Trophoblast cell (in vitro differentiated cells and primary cell): ENCODE measurements at regions not wholly inside any gene's neighbourhood (a gene's known extent, or its start where the extent isn't known, plus 50 kb on each side); places are given as distances from the start of the nearest gene placed in this dataset.

ENCODE experiments used
- DNase-seq, 2 donors: peaks; one replicate each; pipeline ENCODE4 v3.0.0-alpha.2; 2016
- H2AFZ ChIP-seq: 2 replicates; pipeline ENCODE4 v1.6.1; 2013; ENCODE audit warnings: low read length, moderate library complexity, mild to moderate bottlenecking; ENCODE audit not compliant: insufficient read depth, poor library complexity
- H2AK5ac ChIP-seq: 2 replicates; pipeline ENCODE4 v1.6.1; 2013; ENCODE audit warnings: mild to moderate bottlenecking, low read length
- H2BK120ac ChIP-seq: 2 replicates; pipeline ENCODE4 v1.6.1; 2013; ENCODE audit warnings: low read length, mild to moderate bottlenecking, moderate library complexity; ENCODE audit not compliant: insufficient read depth, poor library complexity
- H2BK12ac ChIP-seq: 2 replicates; pipeline ENCODE4 v1.6.1; 2013; ENCODE audit warnings: mild to moderate bottlenecking, low read length, moderate library complexity
- H2BK5ac ChIP-seq: 2 replicates; pipeline ENCODE4 v1.6.1; 2013; ENCODE audit warnings: low read length, low read depth, moderate library complexity, mild to moderate bottlenecking; ENCODE audit not compliant: poor library complexity
- H3K14ac ChIP-seq: 2 replicates; pipeline ENCODE4 v1.6.1; 2013; ENCODE audit warnings: mild to moderate bottlenecking, low read length
- H3K18ac ChIP-seq: 2 replicates; pipeline ENCODE4 v1.6.1; 2013; ENCODE audit warnings: mild to moderate bottlenecking, low read length
- H3K23ac ChIP-seq: 2 replicates; pipeline ENCODE4 v1.6.1; 2013; ENCODE audit warnings: low read length
- H3K27ac ChIP-seq: 2 replicates; pipeline ENCODE4 v1.5.1; 2013; ENCODE audit warnings: low read depth, mild to moderate bottlenecking, inconsistent platforms, low read length, moderate library complexity
- H3K27me3 ChIP-seq: 2 replicates; pipeline ENCODE4 v1.6.1; 2013; ENCODE audit warnings: inconsistent platforms, mild to moderate bottlenecking, low read length, moderate library complexity; ENCODE audit not compliant: insufficient read depth
- H3K36me3 ChIP-seq, 2 experiments: 1 replicate in 1 of 2; 2 replicates in 1 of 2; pipeline ENCODE4 v1.6.1; 2013; ENCODE audit warnings: low read length in 2 of 2, mild to moderate bottlenecking in 2 of 2, moderate library complexity in 1 of 2; ENCODE audit not compliant: insufficient read depth in 2 of 2, control insufficient read depth in 1 of 2
- H3K4ac ChIP-seq: 2 replicates; pipeline ENCODE4 v1.6.1; 2013; ENCODE audit warnings: low read depth, mild to moderate bottlenecking, low read length, moderate library complexity
- H3K4me1 ChIP-seq, 2 experiments: 1 replicate in 1 of 2; 2 replicates in 1 of 2; pipeline ENCODE4 v1.6.1; 2013; ENCODE audit warnings: low read length in 2 of 2, mild to moderate bottlenecking in 2 of 2, moderate library complexity in 1 of 2; ENCODE audit not compliant: insufficient read depth in 2 of 2, control insufficient read depth in 1 of 2
- H3K4me2 ChIP-seq: 2 replicates; pipeline ENCODE4 v1.6.1; 2013; ENCODE audit warnings: inconsistent platforms, mild to moderate bottlenecking, low read length, moderate library complexity
- H3K4me3 ChIP-seq: 2 replicates; pipeline ENCODE4 v1.5.1; 2013; ENCODE audit warnings: mild to moderate bottlenecking, low read depth, low read length, inconsistent platforms
- H3K79me1 ChIP-seq: one replicate; pipeline ENCODE4 v1.6.1; 2013; ENCODE audit warnings: low read length
- H3K79me2 ChIP-seq: 2 replicates; pipeline ENCODE4 v1.6.1; 2013; ENCODE audit warnings: low read length, mild to moderate bottlenecking; ENCODE audit not compliant: control insufficient read depth, insufficient read depth, poor library complexity
- H3K9ac ChIP-seq: 2 replicates; pipeline ENCODE4 v1.6.1; 2013; ENCODE audit warnings: mild to moderate bottlenecking, low read length
- H3K9me3 ChIP-seq: 2 replicates; pipeline ENCODE4 v1.6.1; 2013; ENCODE audit warnings: low read depth, mild to moderate bottlenecking, control low read depth, inconsistent platforms, low read length; ENCODE audit not compliant: insufficient read depth
- H4K12ac ChIP-seq: 2 replicates; pipeline ENCODE4 v1.6.1; 2013; ENCODE audit warnings: low read depth, mild to moderate bottlenecking, low read length, moderate library complexity
- H4K8ac ChIP-seq: 2 replicates; pipeline ENCODE4 v1.6.1; 2013; ENCODE audit warnings: low read depth, mild to moderate bottlenecking, low read length, moderate library complexity
- H4K91ac ChIP-seq: one replicate; pipeline ENCODE4 v1.6.1; 2013; ENCODE audit warnings: low read depth, mild to moderate bottlenecking, low read length, moderate library complexity
- WGBS: extraction: QIAGEN DNeasy Blood & Tissue Kit; methylation state at CpG from one replicate; pipeline ENCODE4 v1.1.7; 2013; ENCODE audit warnings: missing lambda C conversion rate; ENCODE audit not compliant: insufficient read length, insufficient coverage; ENCODE audit errors: extremely low coverage; 5-methylcytosine and 5-hydroxymethylcytosine counted together

DNA sequence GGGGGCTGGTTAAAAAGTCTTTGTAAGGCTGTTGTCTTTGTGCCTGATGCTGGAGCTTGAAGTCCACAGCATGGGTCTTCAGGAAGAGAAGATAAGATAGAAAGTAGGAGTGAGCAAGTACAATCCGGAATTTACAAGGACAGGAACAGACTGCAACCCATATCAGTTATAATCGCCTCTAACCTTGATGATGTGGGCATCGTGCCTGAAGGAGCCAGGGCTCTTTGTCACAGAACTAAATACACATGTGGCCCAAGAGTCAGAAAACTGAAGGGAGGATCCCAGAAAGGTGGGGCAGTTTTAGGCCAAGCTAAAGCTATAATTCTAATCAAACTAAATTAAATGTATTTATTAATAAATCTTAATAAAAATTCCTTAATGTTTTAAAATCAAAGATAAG, 132.2 kb downstream of the TMCO5A start:
- Histone ChIP-seq H3K14ac (no peak overlapping the region), H3K23ac (no peak overlapping the region), H3K27me3 (no peaks in the 10 kb centered on the region), H3K9me3 (no peaks in the 10 kb centered on the region), H3K36me3 (no peaks in the 10 kb centered on the region), H3K4me3 (no peak overlapping the region), H2AK5ac (no peak overlapping the region), H3K27ac (no peak overlapping the region), H2AFZ (no peak overlapping the region), H2BK12ac (no peak overlapping the region), H3K4me1 (peaks cover 9 to 14% of the 10 kb centered on the region in 2 experiments), H2BK120ac (no peak overlapping the region), H3K4me2 (no peak overlapping the region), H4K12ac (no peak overlapping the region), H3K18ac (no peak overlapping the region), H3K79me1 (no peaks in the 10 kb centered on the region), H3K4ac (no peak overlapping the region), H2BK5ac (no peak overlapping the region), H4K8ac (no peak overlapping the region), H3K79me2 (no peaks in the 10 kb centered on the region), H3K9ac (no peak overlapping the region), H4K91ac (no peak overlapping the region)
- WGBS, result no CpG with 5 or more reads among the region's 3 CpGs
- DNase-seq, result peak in 1 of 2 donors; percentile 13

DNA sequence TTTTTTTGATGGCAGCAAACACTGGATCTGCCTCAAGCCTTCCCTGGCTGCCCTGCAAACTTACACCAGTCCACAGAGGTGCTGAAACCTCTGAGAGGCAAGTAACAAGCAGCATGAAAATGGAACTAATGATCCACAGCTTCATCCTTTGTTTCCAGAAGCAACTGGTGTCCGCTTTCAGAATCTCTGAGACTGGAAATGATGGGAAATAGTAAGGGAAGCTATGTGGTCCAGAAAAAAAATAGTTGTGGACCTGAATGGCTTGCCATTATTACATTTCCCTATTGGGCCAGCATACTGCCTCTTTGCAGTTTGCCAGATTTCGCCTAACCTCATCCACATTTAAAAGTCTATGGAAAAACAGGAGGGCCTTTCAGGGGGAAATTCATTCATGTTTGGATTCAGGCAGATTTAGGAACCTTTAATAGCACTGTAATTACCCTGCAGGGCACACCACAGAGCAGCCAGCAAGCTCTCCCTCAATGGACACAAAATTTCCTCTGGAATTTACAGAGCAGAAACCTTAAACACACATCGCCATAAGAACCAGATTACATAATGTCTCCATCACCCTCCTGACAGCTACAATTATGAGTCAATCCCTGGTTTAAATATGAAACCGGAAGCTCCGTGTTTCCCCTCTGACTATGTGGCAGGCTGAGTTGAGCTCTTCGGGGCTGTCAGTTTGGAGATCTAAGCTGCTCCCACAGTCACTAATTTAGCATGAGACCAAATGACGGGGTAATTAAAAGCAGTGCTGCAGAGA, 134.4 kb downstream of the TMCO5A start:
- DNase-seq, result peak; percentile 16 to 55
- WGBS, result no CpG with 5 or more reads among the region's 7 CpGs
- Histone ChIP-seq H3K79me2 (peaks cover 8% of the 10 kb centered on the region), H3K18ac (no peak overlapping the region), H3K23ac (no peak overlapping the region), H3K27me3 (no peaks in the 10 kb centered on the region), H3K79me1 (peaks cover 14% of the 10 kb centered on the region), H4K12ac (no peak overlapping the region), H2AK5ac (no peak overlapping the region), H2BK120ac (no peak overlapping the region), H3K4me1 (peaks cover 16 to 24% of the 10 kb centered on the region in 2 experiments), H2AFZ (no peak overlapping the region), H3K9ac (no peak overlapping the region), H4K8ac (no peak overlapping the region), H2BK12ac (no peak overlapping the region), H2BK5ac (no peak overlapping the region), H3K14ac (no peak overlapping the region), H4K91ac (no peak overlapping the region), H3K36me3 (no peaks in the 10 kb centered on the region), H3K4me2 (peak overlapping the region; percentile 10), H3K4ac (no peak overlapping the region), H3K27ac (no peak overlapping the region), H3K4me3 (no peak overlapping the region), H3K9me3 (no peaks in the 10 kb centered on the region)

DNA sequence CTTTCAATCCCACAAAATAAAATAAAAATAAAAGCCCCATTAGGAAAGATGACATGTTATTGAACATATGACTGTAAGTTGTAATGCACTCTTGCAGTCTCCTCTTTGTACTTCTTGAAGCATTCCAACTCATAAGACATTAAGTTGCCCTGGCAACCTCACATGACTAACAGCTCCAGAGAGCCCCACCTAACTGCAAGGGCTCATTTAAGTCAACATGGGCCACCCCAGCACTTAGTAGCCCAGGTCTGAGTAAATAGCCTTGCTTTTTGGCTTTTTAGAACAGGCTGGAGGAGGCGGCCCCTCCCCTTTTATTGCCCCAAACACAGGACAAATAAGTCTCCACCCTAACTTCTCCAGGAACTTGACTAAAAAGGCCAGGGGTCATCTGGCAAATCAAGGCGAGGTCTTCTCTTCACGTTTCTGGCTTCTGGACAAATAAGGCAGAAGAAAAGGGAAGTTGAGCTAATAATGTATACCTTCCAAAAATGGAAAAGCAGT, 135.1 kb downstream of the TMCO5A start:
- H2AFZ ChIP-seq, result peak overlapping the region; percentile 66
- WGBS, result no CpG with 5 or more reads among the region's 3 CpGs
- peak; percentile 35 to 39 for DNase-seq

DNA sequence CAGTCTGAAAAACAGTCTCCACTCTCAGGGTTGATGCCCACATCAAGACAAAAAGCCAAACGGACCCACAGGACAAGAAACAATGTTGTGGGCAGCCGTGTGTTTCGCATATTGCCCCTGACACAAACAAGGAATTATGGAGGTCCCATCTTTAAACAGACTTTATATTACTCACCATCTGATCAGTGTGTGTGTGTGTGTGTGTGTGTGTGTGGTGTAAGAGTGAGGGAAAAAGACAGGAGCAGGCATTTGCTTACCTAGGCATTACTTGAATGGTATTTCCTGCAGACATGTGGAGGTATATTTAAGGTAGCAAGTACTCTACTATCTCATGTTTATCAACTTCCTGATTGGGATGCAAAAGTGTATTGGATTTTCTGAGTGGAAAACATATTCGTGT, 136.3 kb downstream of the TMCO5A start:
- peaks cover 14% of the 10 kb centered on the region for H3K79me1 ChIP-seq
- H3K18ac ChIP-seq, result no peak overlapping the region
- no peaks in the 10 kb centered on the region for H3K9me3 ChIP-seq
- H3K27me3 ChIP-seq, result no peaks in the 10 kb centered on the region
- peaks cover 16 to 24% of the 10 kb centered on the region in 2 experiments for H3K4me1 ChIP-seq
- H3K79me2 ChIP-seq, result peaks cover 8% of the 10 kb centered on the region
- H4K91ac ChIP-seq, result no peak overlapping the region
- no peak overlapping the region for H2BK5ac ChIP-seq
- no peak overlapping the region for H3K4me2 ChIP-seq
- H4K8ac ChIP-seq, result no peak overlapping the region
- H2BK12ac ChIP-seq, result no peak overlapping the region
- DNase-seq, result no peak
- H3K23ac ChIP-seq, result no peak overlapping the region
- H3K4me3 ChIP-seq, result no peak overlapping the region
- H3K9ac ChIP-seq, result no peak overlapping the region
- H2BK120ac ChIP-seq, result peak overlapping the region; percentile 38
- H3K14ac ChIP-seq, result no peak overlapping the region
- no peaks in the 10 kb centered on the region for H3K36me3 ChIP-seq
- H3K4ac ChIP-seq, result no peak overlapping the region
- no peak overlapping the region for H4K12ac ChIP-seq
- peak overlapping the region; percentile 68 for H2AK5ac ChIP-seq
- no CpG with 5 or more reads among the region's 4 CpGs for WGBS
- H2AFZ ChIP-seq, result no peak overlapping the region
- H3K27ac ChIP-seq, result no peak overlapping the region

More for the DNA sequence above, 135.1 kb downstream of the TMCO5A start:
- peaks cover 16 to 24% of the 10 kb centered on the region in 2 experiments for H3K4me1 ChIP-seq
- peak overlapping the region; percentile 40 for H2BK120ac ChIP-seq
- H2BK5ac ChIP-seq, result peak overlapping the region; percentile 15
- H3K23ac ChIP-seq, result no peak overlapping the region
- peaks cover 14% of the 10 kb centered on the region for H3K79me1 ChIP-seq
- H3K36me3 ChIP-seq, result no peaks in the 10 kb centered on the region
- no peak overlapping the region for H3K9ac ChIP-seq
- no peak overlapping the region for H3K4ac ChIP-seq
- no peak overlapping the region for H3K18ac ChIP-seq
- no peaks in the 10 kb centered on the region for H3K9me3 ChIP-seq
- H2AK5ac ChIP-seq, result no peak overlapping the region
- no peak overlapping the region for H3K4me3 ChIP-seq
- H2BK12ac ChIP-seq, result no peak overlapping the region
- no peak overlapping the region for H4K91ac ChIP-seq
- H4K8ac ChIP-seq, result no peak overlapping the region
- peaks cover 8% of the 10 kb centered on the region for H3K79me2 ChIP-seq
- no peak overlapping the region for H4K12ac ChIP-seq
- H3K4me2 ChIP-seq, result no peak overlapping the region
- no peak overlapping the region for H3K27ac ChIP-seq
- no peaks in the 10 kb centered on the region for H3K27me3 ChIP-seq
- no peak overlapping the region for H3K14ac ChIP-seq
